ENCODE measurements at regions not wholly inside any gene's neighbourhood (a gene's known extent, or its start where the extent isn't known, plus 50 kb on each side); places are given as distances from the start of the nearest gene placed in this dataset.
"Not testable (repeated sequence)": the region's sequence is repeated elsewhere in the genome, so short reads cannot be mapped to it uniquely, and the experiment has no call there.

GRCh38 chr7:109479388-109479787, 909.7 kb downstream of the DNAJB9 start:
- no peak overlapping the region for H3K4me3 ChIP-seq (ENCODE audit: low read depth, low read length)
- no peak for TF ChIP-seq CTCF (IDR thresholded peaks at IDR 0.05; ENCODE audit: borderline replicate concordance, insufficient read depth, low read depth, low read length)

DNA sequence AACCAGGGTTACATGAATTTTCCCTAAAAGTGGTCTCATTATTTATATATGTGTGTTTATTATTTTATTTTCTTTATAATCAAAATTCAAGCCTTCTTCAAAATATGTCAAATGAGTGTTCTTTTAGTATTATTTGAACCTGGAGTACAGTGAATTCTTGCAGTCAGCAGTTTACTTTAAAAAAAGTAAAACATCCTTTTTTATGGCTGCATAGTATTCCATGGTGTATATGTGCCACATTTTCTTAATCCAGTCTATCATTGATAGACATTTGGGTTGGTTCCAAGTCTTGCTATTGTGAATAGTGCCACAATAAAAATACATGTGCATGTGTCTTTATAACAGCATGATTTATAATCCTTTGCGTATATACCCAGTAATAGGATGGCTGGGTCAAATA, 920.9 kb downstream of the DNAJB9 start:
- not testable (repeated sequence) for H3K4me3 ChIP-seq (ENCODE audit: low read depth, low read length)

GRCh38 chr7:109497053-109497452, 927.4 kb downstream of the DNAJB9 start:
- TF ChIP-seq CTCF (IDR thresholded peaks at IDR 0.05; ENCODE audit: borderline replicate concordance, insufficient read depth, low read depth, low read length) = no peak
- no peak overlapping the region for H3K4me3 ChIP-seq (ENCODE audit: low read depth, low read length)

- TF ChIP-seq CTCF (IDR thresholded peaks at IDR 0.05; ENCODE audit: borderline replicate concordance, insufficient read depth, low read depth, low read length) = no peak
- H3K4me3 ChIP-seq (ENCODE audit: low read depth, low read length) = no peak overlapping the region
These were observed 928.5 kb downstream of the DNAJB9 start for GRCh38 chr7:109498131-109498530.

DNA sequence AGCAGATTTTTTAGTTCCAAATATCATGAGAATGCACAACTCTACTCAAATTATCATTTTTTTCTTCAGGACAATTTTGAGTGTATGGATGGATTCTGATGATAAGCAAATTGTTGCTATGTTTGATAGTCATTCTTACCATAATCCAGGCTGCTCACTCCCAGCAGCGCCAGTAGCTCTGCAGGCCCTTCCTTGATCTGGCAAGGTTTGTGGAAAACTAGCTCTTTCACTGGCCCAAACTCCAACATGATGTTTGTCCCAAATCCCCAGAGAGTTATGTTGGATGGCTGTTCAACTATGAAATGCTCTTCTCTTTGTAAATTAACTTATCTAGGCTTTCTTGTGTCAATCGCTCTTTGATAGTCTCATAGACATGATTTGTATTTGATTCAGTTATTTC, 933.7 kb downstream of the DNAJB9 start:
- no peak for TF ChIP-seq CTCF (IDR thresholded peaks at IDR 0.05; ENCODE audit: borderline replicate concordance, insufficient read depth, low read depth, low read length)
- no peak overlapping the region for H3K4me3 ChIP-seq (ENCODE audit: low read depth, low read length)

- no peak for TF ChIP-seq CTCF (IDR thresholded peaks at IDR 0.05; ENCODE audit: borderline replicate concordance, insufficient read depth, low read depth, low read length)
- H3K4me3 ChIP-seq (ENCODE audit: low read depth, low read length) = no peak overlapping the region
These were observed 952.9 kb downstream of the DNAJB9 start for GRCh38 chr7:109522585-109522984.

- TF ChIP-seq CTCF (IDR thresholded peaks at IDR 0.05; ENCODE audit: borderline replicate concordance, insufficient read depth, low read depth, low read length) = no peak
- H3K4me3 ChIP-seq (ENCODE audit: low read depth, low read length) = no peak overlapping the region
These were observed 958.2 kb downstream of the DNAJB9 start for GRCh38 chr7:109527833-109528232.

DNA sequence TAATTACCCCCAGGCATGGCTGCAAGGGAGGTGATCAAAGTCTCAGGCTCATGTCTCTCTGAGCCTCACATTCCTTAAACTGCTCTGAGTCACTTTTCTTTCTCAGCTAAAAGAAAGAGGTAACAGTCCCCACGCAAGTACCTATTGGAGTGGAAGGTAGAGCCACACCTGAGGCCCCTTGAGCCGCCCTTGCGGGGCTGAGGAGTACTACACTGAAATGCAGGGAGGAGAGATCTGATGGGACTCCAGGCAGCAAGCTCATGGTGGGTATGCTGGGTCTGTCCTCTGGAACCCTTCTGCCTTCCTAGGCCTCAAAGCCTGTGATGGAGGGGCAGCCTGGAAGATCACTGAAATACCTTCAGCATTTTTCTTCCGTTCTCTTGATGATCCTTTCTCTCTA, 960.0 kb downstream of the DNAJB9 start:
- no peak for TF ChIP-seq CTCF (IDR thresholded peaks at IDR 0.05; ENCODE audit: borderline replicate concordance, insufficient read depth, low read depth, low read length)

More for the DNA sequence above, 960.0 kb downstream of the DNAJB9 start:
- H3K4me3 ChIP-seq (ENCODE audit: low read depth, low read length) = no peak overlapping the region

Data from GM12875 (cell line).